Type B pancreatic cell (in vitro differentiated cells): ENCODE measurements at regions not wholly inside any gene's neighbourhood (a gene's known extent, or its start where the extent isn't known, plus 50 kb on each side); places are given as distances from the start of the nearest gene placed in this dataset.

Source experiments
- DNase-seq: peaks from one replicate; pipeline ENCODE4 v3.0.0; 2021; ENCODE audit warnings: mixed read lengths; ENCODE audit not compliant: unreplicated experiment; ENCODE audit errors: extremely low spot score
- H3K27ac Mint-ChIP-seq: 2 replicates; pipeline ENCODE4 v1.8.0; 2021; ENCODE audit warnings: mild to moderate bottlenecking, mixed read lengths
- H3K27me3 Mint-ChIP-seq: 2 replicates; pipeline ENCODE4 v1.8.0; 2021; ENCODE audit warnings: mixed read lengths
- H3K36me3 Mint-ChIP-seq: 2 replicates; pipeline ENCODE4 v1.8.0; 2021; ENCODE audit warnings: mixed read lengths
- H3K4me1 Mint-ChIP-seq: one replicate; pipeline ENCODE4 v1.8.0; 2021; ENCODE audit warnings: mixed read lengths; ENCODE audit not compliant: unreplicated experiment
- H3K4me3 Mint-ChIP-seq: 2 replicates; pipeline ENCODE4 v1.8.0; 2021; ENCODE audit warnings: mild to moderate bottlenecking, mixed read lengths
- H3K9me3 Mint-ChIP-seq: 2 replicates; pipeline ENCODE4 v1.8.0; 2021; ENCODE audit warnings: mixed read lengths
- CTCF ChIP-seq: fragments of 200-600 bp; sonication (generic); conservative IDR thresholded peaks from 2 replicates; pipeline ENCODE4 v1.5.0; 2021; ENCODE audit warnings: antibody characterized with exemption, mild to moderate bottlenecking

GRCh38 chr5:89573345-89573744 is 690.4 kb upstream of the MEF2C start:
- no peaks in the 10 kb centered on the region for H3K27me3 Mint-ChIP-seq
- no peaks in the 10 kb centered on the region for H3K4me1 Mint-ChIP-seq
- no peaks in the 10 kb centered on the region for H3K9me3 Mint-ChIP-seq
- DNase-seq, result no peak
- H3K36me3 Mint-ChIP-seq, result no peaks in the 10 kb centered on the region
- no peak overlapping the region for H3K4me3 Mint-ChIP-seq
- TF ChIP-seq CTCF, result no peak
- H3K27ac Mint-ChIP-seq, result no peak overlapping the region

- Mint-ChIP-seq H3K36me3 (no peaks in the 10 kb centered on the region), H3K4me3 (no peak overlapping the region)
- no peak for DNase-seq
These were observed 689.7 kb upstream of the MEF2C start for GRCh38 chr5:89572696-89573095.

GRCh38 chr5:89570557-89570956 is 687.6 kb upstream of the MEF2C start:
- H3K27me3 Mint-ChIP-seq, result no peaks in the 10 kb centered on the region
- no peak overlapping the region for H3K4me3 Mint-ChIP-seq
- no peak for DNase-seq
- H3K27ac Mint-ChIP-seq, result no peak overlapping the region
- H3K36me3 Mint-ChIP-seq, result no peaks in the 10 kb centered on the region
- H3K9me3 Mint-ChIP-seq, result no peaks in the 10 kb centered on the region
- no peaks in the 10 kb centered on the region for H3K4me1 Mint-ChIP-seq
- no peak for TF ChIP-seq CTCF

More at GRCh38 chr5:89572696-89573095, 689.7 kb upstream of the MEF2C start:
- Mint-ChIP-seq H3K9me3 (no peaks in the 10 kb centered on the region), H3K4me1 (no peaks in the 10 kb centered on the region), H3K27me3 (no peaks in the 10 kb centered on the region), H3K27ac (no peak overlapping the region)
- TF ChIP-seq CTCF, result no peak

- no peaks in the 10 kb centered on the region for H3K9me3 Mint-ChIP-seq
- H3K27me3 Mint-ChIP-seq, result no peaks in the 10 kb centered on the region
- H3K4me3 Mint-ChIP-seq, result no peak overlapping the region
- TF ChIP-seq CTCF, result no peak
- DNase-seq, result no peak
- H3K27ac Mint-ChIP-seq, result no peak overlapping the region
- no peaks in the 10 kb centered on the region for H3K36me3 Mint-ChIP-seq
- H3K4me1 Mint-ChIP-seq, result no peaks in the 10 kb centered on the region
These were observed 683.4 kb upstream of the MEF2C start for GRCh38 chr5:89566340-89566739.

- no peak for TF ChIP-seq CTCF
- Mint-ChIP-seq H3K9me3 (no peaks in the 10 kb centered on the region), H3K4me1 (no peaks in the 10 kb centered on the region), H3K27ac (no peak overlapping the region), H3K27me3 (no peaks in the 10 kb centered on the region), H3K36me3 (no peaks in the 10 kb centered on the region), H3K4me3 (no peak overlapping the region)
- DNase-seq, result no peak
These were observed 677.7 kb upstream of the MEF2C start for GRCh38 chr5:89560696-89561095.

- DNase-seq, result no peak
- Mint-ChIP-seq H3K4me1 (no peaks in the 10 kb centered on the region), H3K27ac (no peak overlapping the region), H3K27me3 (no peaks in the 10 kb centered on the region), H3K9me3 (no peaks in the 10 kb centered on the region), H3K36me3 (no peaks in the 10 kb centered on the region), H3K4me3 (no peak overlapping the region)
- no peak for TF ChIP-seq CTCF
These were observed 673.4 kb upstream of the MEF2C start for GRCh38 chr5:89556215-89556913.
